Peyer's patch (tissue), 4 donors: ENCODE measurements at regions not wholly inside any gene's neighbourhood (a gene's known extent, or its start where the extent isn't known, plus 50 kb on each side); places are given as distances from the start of the nearest gene placed in this dataset.

ENCODE experiments used
- POLR2A ChIP-seq, 2 donors: fragments of 450-650 bp; IDR thresholded peaks; one replicate each; pipeline ENCODE4 v1.5.1; 2017; ENCODE audit warnings: antibody characterized with exemption in 2 of 2, mild to moderate bottlenecking in 2 of 2, moderate library complexity in 2 of 2
- TF ChIP-seq, protein P1 (sequence below), 6 experiments: fragments of 450-650 bp in 4 of 6; fragments of 200-600 bp in 2 of 6; sonication (generic) in 1 of 6; IDR thresholded peaks; one replicate each; pipeline ENCODE4 v1.5.1; 2017 to 2019; ENCODE audit warnings: antibody characterized with exemption in 6 of 6, mild to moderate bottlenecking in 3 of 6, moderate library complexity in 1 of 6

DNA sequence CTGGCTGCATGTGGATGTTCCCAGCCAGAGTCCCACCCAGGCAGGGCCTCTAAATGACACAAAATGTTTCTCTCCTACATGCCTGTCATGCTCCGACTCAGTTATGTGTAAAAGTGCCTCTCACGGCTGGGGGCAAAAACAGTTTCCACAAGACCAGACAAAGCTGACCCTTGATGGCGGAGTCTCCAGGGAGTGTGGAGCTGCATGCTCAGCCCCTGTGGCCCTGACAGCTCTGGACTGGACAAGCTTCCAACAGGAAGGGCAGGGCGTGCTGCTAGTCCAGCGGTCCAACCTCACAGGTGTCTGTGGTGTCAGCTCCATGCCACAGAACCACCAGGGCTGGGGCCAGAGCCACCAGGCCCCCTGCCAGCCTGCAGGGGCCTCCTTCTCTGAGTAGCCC is 149.6 kb downstream of the CRYBB2 start:
- TF ChIP-seq, protein P1, sequence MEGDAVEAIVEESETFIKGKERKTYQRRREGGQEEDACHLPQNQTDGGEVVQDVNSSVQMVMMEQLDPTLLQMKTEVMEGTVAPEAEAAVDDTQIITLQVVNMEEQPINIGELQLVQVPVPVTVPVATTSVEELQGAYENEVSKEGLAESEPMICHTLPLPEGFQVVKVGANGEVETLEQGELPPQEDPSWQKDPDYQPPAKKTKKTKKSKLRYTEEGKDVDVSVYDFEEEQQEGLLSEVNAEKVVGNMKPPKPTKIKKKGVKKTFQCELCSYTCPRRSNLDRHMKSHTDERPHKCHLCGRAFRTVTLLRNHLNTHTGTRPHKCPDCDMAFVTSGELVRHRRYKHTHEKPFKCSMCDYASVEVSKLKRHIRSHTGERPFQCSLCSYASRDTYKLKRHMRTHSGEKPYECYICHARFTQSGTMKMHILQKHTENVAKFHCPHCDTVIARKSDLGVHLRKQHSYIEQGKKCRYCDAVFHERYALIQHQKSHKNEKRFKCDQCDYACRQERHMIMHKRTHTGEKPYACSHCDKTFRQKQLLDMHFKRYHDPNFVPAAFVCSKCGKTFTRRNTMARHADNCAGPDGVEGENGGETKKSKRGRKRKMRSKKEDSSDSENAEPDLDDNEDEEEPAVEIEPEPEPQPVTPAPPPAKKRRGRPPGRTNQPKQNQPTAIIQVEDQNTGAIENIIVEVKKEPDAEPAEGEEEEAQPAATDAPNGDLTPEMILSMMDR (IDR thresholded peaks at IDR 0.05) = no peak
- TF ChIP-seq POLR2A (IDR thresholded peaks at IDR 0.05) = no peak
